NCI-H2107 treated with DMSO at 0.1 percent for 48 hours (cell line): ENCODE measurements at regions not wholly inside any gene's neighbourhood (a gene's known extent, or its start where the extent isn't known, plus 50 kb on each side); places are given as distances from the start of the nearest gene placed in this dataset.
"Not testable (repeated sequence)": the region's sequence is repeated elsewhere in the genome, so short reads cannot be mapped to it uniquely, and the experiment has no call there.

ENCODE experiments used
- DNase-seq: peaks from one replicate; lab custom pipeline; 2025; ENCODE audit not compliant: unreplicated experiment; lab: John Stamatoyannopoulos, UW

DNA sequence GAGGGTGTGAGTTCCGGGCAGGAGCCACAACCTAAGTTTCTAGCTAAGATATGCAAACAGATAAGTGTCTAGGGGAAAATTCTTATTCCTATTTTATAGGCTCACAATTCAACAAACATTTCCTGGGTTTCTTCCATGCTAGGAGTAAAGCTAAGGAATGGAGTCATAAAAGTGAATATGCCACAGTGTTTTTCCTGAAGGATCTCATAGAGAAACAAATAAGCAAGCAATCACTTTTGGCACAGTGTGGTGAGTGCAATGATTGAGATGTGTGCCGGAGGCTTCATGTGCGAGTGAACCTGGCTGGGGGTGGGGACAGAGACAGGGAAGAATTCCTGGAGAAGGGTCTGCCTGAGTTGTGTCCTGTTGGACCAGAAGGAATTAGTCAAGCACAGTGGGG, 147.4 kb downstream of the TENT5C start:
- DNase-seq = no peak

DNA sequence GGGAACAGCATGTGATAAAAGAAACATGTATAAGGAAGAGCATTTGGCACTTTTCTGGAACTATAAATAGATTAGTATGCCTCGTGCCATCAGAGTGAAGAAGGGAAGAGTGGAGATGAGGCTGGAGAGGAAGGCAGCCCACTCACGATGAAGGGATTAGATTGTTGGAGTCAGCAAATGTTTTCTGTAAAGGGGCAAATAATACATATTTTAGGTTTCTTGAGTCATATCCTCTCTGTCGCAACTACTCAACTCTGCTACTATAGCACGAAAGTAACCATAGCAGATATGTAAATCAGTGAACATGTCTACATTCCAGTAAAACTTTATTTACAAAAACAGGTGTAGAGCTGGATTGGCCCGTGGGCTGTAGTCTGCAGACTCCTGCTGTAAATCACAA, 147.8 kb downstream of the TENT5C start:
- DNase-seq = no peak

GRCh38 chr1:117754061-117754969, 148.5 kb downstream of the TENT5C start:
- DNase-seq = peak; percentile 69

- no peak for DNase-seq
Measured at GRCh38 chr1:117757668-117758067, 151.8 kb downstream of the TENT5C start.

- DNase-seq = peak; percentile 84
Measured at GRCh38 chr1:117758444-117759316, 152.8 kb downstream of the TENT5C start.

- DNase-seq = no peak
Measured at GRCh38 chr1:117759535-117759934, 153.7 kb downstream of the TENT5C start.

- peak; percentile 62 for DNase-seq
Measured at GRCh38 chr1:117760069-117760468, 154.2 kb downstream of the TENT5C start.

DNA sequence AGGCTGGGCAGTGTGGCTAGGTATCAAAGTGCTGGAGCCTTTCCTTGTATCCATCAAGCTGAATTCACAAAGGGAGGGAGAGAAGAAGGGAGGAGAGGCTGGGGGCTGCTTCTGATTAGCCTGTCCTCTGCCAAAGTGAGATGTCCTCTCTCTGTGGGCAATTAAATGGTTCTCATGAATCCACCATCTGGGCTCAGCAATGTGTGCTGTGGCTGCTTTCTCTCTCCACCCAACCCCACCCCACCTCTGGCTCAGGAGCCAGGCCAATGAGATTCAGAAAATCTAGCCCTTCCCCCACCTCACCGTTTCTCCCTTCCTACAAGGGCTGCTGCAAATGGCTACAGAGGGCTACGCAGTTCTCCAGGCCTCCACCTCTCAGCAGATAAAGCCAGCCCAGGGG, 154.6 kb downstream of the TENT5C start:
- DNase-seq = no peak

- DNase-seq = not testable (repeated sequence)
Measured at GRCh38 chr1:117767756-117768155, 161.7 kb downstream of the GDAP2 start.

- DNase-seq = no peak
Measured at GRCh38 chr1:117770981-117771531, 158.4 kb downstream of the GDAP2 start.

DNA sequence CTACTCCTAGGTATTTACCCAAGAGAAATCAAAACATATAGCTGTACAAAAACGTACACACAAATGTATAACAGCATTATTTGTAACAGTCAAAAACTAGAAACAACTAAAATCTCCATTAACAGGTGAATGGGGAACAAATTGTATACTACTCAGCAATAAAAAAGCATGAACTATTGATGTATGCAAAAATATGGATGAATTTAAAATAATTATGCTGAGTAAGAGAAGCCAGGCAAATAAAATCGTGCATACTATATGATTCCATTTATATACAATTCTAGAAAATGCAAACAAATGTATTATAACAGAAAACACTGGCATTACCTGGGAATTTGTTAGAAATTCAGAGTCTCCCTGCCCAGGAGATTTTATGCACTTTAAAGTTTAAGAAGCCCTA, 150.1 kb downstream of the GDAP2 start:
- DNase-seq = no peak

DNA sequence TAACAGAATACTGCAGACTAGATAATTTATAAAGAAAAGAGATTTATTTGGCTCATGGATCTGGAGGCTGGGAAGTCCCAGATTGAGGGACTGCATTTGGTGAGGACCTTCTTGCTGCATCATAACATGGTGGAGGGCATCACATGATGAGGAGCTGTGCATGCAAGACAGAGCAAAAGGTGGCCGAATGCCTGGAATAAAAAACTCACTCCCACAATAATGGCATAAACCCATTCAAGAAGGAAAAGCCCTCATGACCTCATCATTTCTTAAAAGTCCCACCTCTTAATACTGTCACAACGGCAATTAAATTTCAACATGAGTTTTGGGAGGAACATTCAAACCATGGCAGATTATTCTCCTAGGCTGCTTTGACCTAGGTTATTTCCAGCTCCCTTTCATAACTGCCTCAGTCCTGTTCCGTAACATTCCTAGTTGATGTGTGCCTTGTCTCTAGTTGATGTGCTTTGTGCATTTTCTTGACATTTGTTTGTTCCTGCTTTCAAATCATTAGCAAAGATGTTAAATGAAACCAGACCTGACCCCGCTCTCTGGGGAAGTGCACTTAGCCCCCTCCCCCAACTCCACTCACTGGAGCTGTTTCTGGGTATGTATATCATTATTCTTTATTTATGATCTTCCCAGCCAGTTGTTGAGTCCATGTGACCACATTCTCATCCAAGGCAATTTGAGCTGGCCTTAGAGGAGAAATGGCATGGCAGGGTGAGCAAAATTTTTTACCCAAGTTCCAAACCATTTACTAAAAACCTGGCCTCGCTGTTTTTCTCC, 148.5 kb downstream of the GDAP2 start:
- DNase-seq = peak; percentile 35

- no peak for DNase-seq
Measured at GRCh38 chr1:117782056-117782455, 147.4 kb downstream of the GDAP2 start.

GRCh38 chr1:117783606-117784396, 145.6 kb downstream of the GDAP2 start:
- DNase-seq = no peak

GRCh38 chr1:117788014-117788413, 141.4 kb downstream of the GDAP2 start:
- no peak for DNase-seq

GRCh38 chr1:117793413-117793812, 136.0 kb downstream of the GDAP2 start:
- no peak for DNase-seq

- no peak for DNase-seq
Measured at GRCh38 chr1:117794073-117794472, 135.3 kb downstream of the GDAP2 start.

DNA sequence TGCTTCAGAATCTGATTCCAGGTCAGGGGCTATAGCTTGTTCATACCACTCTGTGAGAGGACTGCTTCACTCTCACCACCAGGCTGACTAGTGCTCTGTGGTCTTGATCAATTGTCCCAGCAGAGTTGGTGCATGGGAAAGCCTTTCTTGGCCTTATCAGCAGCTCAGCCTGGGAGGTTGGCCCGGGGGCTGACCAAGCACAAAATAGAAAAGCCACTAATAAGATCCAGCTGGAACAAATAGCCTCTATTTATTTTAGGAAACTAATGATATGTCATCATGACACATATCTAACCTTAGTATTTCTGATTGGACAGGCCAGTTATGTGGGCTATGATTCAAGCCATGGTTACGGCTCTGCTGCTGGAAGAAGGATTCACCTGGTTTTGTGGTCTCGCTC, 134.2 kb downstream of the GDAP2 start:
- no peak for DNase-seq

DNA sequence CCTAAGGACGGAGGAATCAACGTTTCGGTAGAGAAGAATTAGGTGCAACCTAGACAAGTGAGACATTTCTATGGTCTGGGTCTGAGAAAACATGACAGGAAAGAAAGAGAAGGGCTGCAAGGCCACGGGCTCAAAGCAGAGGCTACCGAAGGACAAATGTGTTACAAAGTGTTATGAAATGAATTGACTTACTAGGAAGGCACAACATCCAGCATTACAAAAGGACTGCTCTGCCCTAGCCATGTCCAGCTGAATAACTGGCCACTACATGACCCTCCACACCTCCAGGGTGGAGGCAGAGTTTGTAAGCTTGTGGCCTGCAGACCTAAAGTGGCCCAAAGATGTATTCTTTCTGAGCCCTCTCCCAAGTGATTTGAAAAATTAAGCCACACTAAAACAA, 133.6 kb downstream of the GDAP2 start:
- DNase-seq = no peak

DNA sequence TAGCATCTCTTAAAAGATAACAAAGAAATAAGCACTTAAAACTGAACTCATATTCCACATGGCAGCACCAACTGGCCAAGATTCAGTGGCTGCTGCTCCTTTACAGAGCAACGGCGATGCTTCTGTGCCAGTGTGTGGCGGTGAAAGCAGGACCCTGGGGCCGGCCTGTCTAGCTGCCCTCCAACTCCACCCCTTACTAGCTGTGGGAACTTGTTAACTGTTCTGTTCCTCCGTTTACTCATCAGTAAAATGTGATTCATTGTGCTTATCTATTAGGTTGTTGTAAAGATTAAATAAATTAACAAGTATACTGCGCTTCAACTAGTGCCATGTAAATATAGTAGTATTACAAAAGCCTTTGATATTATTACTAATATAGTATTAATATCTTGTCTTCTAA, 133.2 kb downstream of the GDAP2 start:
- no peak for DNase-seq
